ENCODE measurements at regions not wholly inside any gene's neighbourhood (a gene's known extent, or its start where the extent isn't known, plus 50 kb on each side); places are given as distances from the start of the nearest gene placed in this dataset.

GRCh38 chr3:181887685-181888084, 176.0 kb downstream of the SOX2 start:
- Histone ChIP-seq H3K27ac (ENCODE audit: low read depth, low read length) (no peak overlapping the region), H3K27me3 (ENCODE audit: insufficient read depth, low read length) (no peaks in the 10 kb centered on the region), H2AFZ (ENCODE audit: low read length, unreplicated experiment) (no peak overlapping the region), H3K4me1 (ENCODE audit: control insufficient read depth, insufficient read depth, low read length, unreplicated experiment) (no peaks in the 10 kb centered on the region), H3K4me3 (ENCODE audit: low read depth, low read length) (no peak overlapping the region), H3K79me2 (ENCODE audit: control insufficient read depth, insufficient read depth, low read length, unreplicated experiment) (no peaks in the 10 kb centered on the region), H3K36me3 (ENCODE audit: insufficient read depth, low read length) (no peaks in the 10 kb centered on the region)

DNA sequence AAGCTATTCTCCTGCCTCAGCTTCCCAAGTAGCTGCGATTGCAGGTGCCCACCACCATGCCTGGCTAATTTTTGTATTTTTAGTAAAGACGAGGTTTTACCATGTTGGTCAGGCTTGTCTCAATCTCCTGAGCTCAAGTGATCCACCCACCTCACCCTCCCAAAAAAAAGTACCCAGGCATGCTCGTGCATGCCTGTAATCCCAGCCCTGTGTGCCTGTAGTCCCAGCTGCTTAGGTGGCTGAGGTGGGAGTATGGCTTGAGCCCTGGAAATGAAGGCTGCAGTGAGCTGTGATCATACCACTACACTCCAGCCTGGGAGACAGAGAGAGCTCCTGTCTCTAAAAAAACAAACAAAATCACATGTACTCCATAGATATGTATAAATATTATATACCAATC, 176.5 kb downstream of the SOX2 start:
- Histone ChIP-seq H3K4me1 (ENCODE audit: control insufficient read depth, insufficient read depth, low read length, unreplicated experiment) (no peaks in the 10 kb centered on the region), H3K27ac (ENCODE audit: low read depth, low read length) (no peak overlapping the region), H3K36me3 (ENCODE audit: insufficient read depth, low read length) (no peaks in the 10 kb centered on the region), H3K4me3 (ENCODE audit: low read depth, low read length) (no peak overlapping the region), H2AFZ (ENCODE audit: low read length, unreplicated experiment) (no peak overlapping the region), H3K27me3 (ENCODE audit: insufficient read depth, low read length) (no peaks in the 10 kb centered on the region), H3K79me2 (ENCODE audit: control insufficient read depth, insufficient read depth, low read length, unreplicated experiment) (no peaks in the 10 kb centered on the region)

- Histone ChIP-seq H3K27me3 (ENCODE audit: insufficient read depth, low read length) (no peaks in the 10 kb centered on the region), H2AFZ (ENCODE audit: low read length, unreplicated experiment) (no peak overlapping the region), H3K4me3 (ENCODE audit: low read depth, low read length) (no peak overlapping the region)
These were observed 181.1 kb downstream of the SOX2 start for GRCh38 chr3:181892848-181893247.

DNA sequence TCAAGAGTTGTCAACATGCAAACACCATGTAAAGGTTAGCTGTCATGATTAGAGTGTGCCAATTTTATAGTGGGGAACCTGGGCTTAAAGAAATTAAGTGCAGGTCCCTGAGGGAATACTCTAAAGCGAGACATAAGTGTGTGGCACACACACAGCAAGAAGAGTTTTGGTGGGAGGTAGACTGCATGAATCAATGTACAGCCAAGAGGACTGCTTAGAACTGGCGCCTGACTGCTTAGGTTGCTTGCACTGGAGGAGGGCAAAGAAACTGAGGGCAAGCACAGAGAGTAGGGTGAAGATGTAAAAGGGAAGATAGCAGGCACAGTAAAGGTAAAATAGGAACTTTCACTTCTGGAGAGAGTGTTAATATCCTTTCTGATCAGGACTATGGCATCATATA, 184.9 kb downstream of the SOX2 start:
- H3K36me3 ChIP-seq (ENCODE audit: insufficient read depth, low read length) = no peaks in the 10 kb centered on the region
- H2AFZ ChIP-seq (ENCODE audit: low read length, unreplicated experiment) = no peak overlapping the region
- H3K4me1 ChIP-seq (ENCODE audit: control insufficient read depth, insufficient read depth, low read length, unreplicated experiment) = no peaks in the 10 kb centered on the region
- H3K27ac ChIP-seq (ENCODE audit: low read depth, low read length) = no peak overlapping the region
- H3K79me2 ChIP-seq (ENCODE audit: control insufficient read depth, insufficient read depth, low read length, unreplicated experiment) = no peaks in the 10 kb centered on the region
- no peak overlapping the region for H3K4me3 ChIP-seq (ENCODE audit: low read depth, low read length)
- no peaks in the 10 kb centered on the region for H3K27me3 ChIP-seq (ENCODE audit: insufficient read depth, low read length)

More at GRCh38 chr3:181892848-181893247, 181.1 kb downstream of the SOX2 start:
- H3K79me2 ChIP-seq (ENCODE audit: control insufficient read depth, insufficient read depth, low read length, unreplicated experiment) = no peaks in the 10 kb centered on the region
- no peaks in the 10 kb centered on the region for H3K4me1 ChIP-seq (ENCODE audit: control insufficient read depth, insufficient read depth, low read length, unreplicated experiment)
- no peak overlapping the region for H3K27ac ChIP-seq (ENCODE audit: low read depth, low read length)
- no peaks in the 10 kb centered on the region for H3K36me3 ChIP-seq (ENCODE audit: insufficient read depth, low read length)

DNA sequence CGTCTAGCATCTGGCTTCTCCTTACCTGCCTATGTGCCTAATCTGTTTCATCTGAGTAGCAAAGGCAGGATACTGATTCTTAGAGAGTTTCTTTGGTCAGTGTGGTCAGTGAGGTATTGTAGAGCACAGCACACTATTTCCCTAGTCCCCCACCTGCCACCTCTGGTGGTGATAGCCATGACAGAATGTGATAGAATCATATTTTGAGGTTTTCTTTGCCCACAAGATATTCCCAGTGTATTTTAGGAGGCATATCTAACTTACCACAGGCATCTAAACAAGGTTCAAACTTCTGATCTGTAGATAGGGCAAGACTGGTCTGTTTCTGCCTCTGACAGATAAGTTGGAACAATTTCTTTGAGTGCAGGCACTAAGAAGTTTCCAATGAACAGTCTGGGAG, 188.0 kb downstream of the SOX2 start:
- Histone ChIP-seq H3K79me2 (ENCODE audit: control insufficient read depth, insufficient read depth, low read length, unreplicated experiment) (no peaks in the 10 kb centered on the region), H3K4me1 (ENCODE audit: control insufficient read depth, insufficient read depth, low read length, unreplicated experiment) (no peaks in the 10 kb centered on the region), H2AFZ (ENCODE audit: low read length, unreplicated experiment) (no peak overlapping the region)

GRCh38 chr3:181901626-181902025, 189.9 kb downstream of the SOX2 start:
- H3K4me1 ChIP-seq (ENCODE audit: control insufficient read depth, insufficient read depth, low read length, unreplicated experiment) = no peaks in the 10 kb centered on the region
- no peaks in the 10 kb centered on the region for H3K27me3 ChIP-seq (ENCODE audit: insufficient read depth, low read length)
- no peaks in the 10 kb centered on the region for H3K36me3 ChIP-seq (ENCODE audit: insufficient read depth, low read length)
- H2AFZ ChIP-seq (ENCODE audit: low read length, unreplicated experiment) = no peak overlapping the region
- H3K4me3 ChIP-seq (ENCODE audit: low read depth, low read length) = no peak overlapping the region
- no peaks in the 10 kb centered on the region for H3K79me2 ChIP-seq (ENCODE audit: control insufficient read depth, insufficient read depth, low read length, unreplicated experiment)
- H3K27ac ChIP-seq (ENCODE audit: low read depth, low read length) = no peak overlapping the region

More for the DNA sequence above, 188.0 kb downstream of the SOX2 start:
- no peaks in the 10 kb centered on the region for H3K27me3 ChIP-seq (ENCODE audit: insufficient read depth, low read length)
- H3K27ac ChIP-seq (ENCODE audit: low read depth, low read length) = no peak overlapping the region
- H3K36me3 ChIP-seq (ENCODE audit: insufficient read depth, low read length) = no peaks in the 10 kb centered on the region
- H3K4me3 ChIP-seq (ENCODE audit: low read depth, low read length) = no peak overlapping the region

GRCh38 chr3:181906338-181906737, 194.6 kb downstream of the SOX2 start:
- Histone ChIP-seq H3K4me3 (ENCODE audit: low read depth, low read length) (no peak overlapping the region), H3K27me3 (ENCODE audit: insufficient read depth, low read length) (no peaks in the 10 kb centered on the region), H3K4me1 (ENCODE audit: control insufficient read depth, insufficient read depth, low read length, unreplicated experiment) (no peaks in the 10 kb centered on the region), H3K36me3 (ENCODE audit: insufficient read depth, low read length) (no peaks in the 10 kb centered on the region), H2AFZ (ENCODE audit: low read length, unreplicated experiment) (no peak overlapping the region), H3K27ac (ENCODE audit: low read depth, low read length) (no peak overlapping the region), H3K79me2 (ENCODE audit: control insufficient read depth, insufficient read depth, low read length, unreplicated experiment) (no peaks in the 10 kb centered on the region)

- H3K27me3 ChIP-seq (ENCODE audit: insufficient read depth, low read length) = no peaks in the 10 kb centered on the region
- H2AFZ ChIP-seq (ENCODE audit: low read length, unreplicated experiment) = no peak overlapping the region
- no peaks in the 10 kb centered on the region for H3K4me1 ChIP-seq (ENCODE audit: control insufficient read depth, insufficient read depth, low read length, unreplicated experiment)
- no peaks in the 10 kb centered on the region for H3K36me3 ChIP-seq (ENCODE audit: insufficient read depth, low read length)
- H3K4me3 ChIP-seq (ENCODE audit: low read depth, low read length) = no peak overlapping the region
- H3K79me2 ChIP-seq (ENCODE audit: control insufficient read depth, insufficient read depth, low read length, unreplicated experiment) = no peaks in the 10 kb centered on the region
- H3K27ac ChIP-seq (ENCODE audit: low read depth, low read length) = no peak overlapping the region
These were observed 197.5 kb downstream of the SOX2 start for GRCh38 chr3:181909241-181909640.

- Histone ChIP-seq H2AFZ (ENCODE audit: low read length, unreplicated experiment) (no peak overlapping the region), H3K4me1 (ENCODE audit: control insufficient read depth, insufficient read depth, low read length, unreplicated experiment) (no peaks in the 10 kb centered on the region), H3K4me3 (ENCODE audit: low read depth, low read length) (no peak overlapping the region), H3K27ac (ENCODE audit: low read depth, low read length) (no peak overlapping the region), H3K36me3 (ENCODE audit: insufficient read depth, low read length) (no peaks in the 10 kb centered on the region), H3K27me3 (ENCODE audit: insufficient read depth, low read length) (no peaks in the 10 kb centered on the region), H3K79me2 (ENCODE audit: control insufficient read depth, insufficient read depth, low read length, unreplicated experiment) (no peaks in the 10 kb centered on the region)
These were observed 200.7 kb downstream of the SOX2 start for GRCh38 chr3:181912384-181912783.

DNA sequence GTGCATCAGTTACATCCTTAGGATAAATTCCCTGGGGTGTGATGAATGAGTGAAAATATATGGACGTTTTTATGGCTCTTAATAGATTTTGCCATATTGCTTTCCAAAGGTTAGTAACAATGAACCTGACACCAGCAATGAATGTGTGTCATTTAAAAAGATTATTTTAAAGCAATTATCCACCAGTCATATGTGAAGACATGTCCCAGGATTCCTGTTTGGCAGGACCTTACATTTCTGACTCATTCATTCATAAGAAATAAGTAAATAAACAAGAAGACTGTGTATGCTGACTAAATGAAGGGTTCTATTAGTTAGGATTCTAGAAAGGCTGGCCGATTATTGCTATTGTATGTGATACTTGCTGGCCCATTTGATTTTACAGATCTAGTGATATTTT, 201.5 kb downstream of the SOX2 start:
- Histone ChIP-seq H3K4me1 (ENCODE audit: control insufficient read depth, insufficient read depth, low read length, unreplicated experiment) (no peaks in the 10 kb centered on the region), H2AFZ (ENCODE audit: low read length, unreplicated experiment) (no peak overlapping the region), H3K79me2 (ENCODE audit: control insufficient read depth, insufficient read depth, low read length, unreplicated experiment) (no peaks in the 10 kb centered on the region), H3K36me3 (ENCODE audit: insufficient read depth, low read length) (no peaks in the 10 kb centered on the region), H3K4me3 (ENCODE audit: low read depth, low read length) (no peak overlapping the region), H3K27me3 (ENCODE audit: insufficient read depth, low read length) (no peaks in the 10 kb centered on the region), H3K27ac (ENCODE audit: low read depth, low read length) (no peak overlapping the region)

DNA sequence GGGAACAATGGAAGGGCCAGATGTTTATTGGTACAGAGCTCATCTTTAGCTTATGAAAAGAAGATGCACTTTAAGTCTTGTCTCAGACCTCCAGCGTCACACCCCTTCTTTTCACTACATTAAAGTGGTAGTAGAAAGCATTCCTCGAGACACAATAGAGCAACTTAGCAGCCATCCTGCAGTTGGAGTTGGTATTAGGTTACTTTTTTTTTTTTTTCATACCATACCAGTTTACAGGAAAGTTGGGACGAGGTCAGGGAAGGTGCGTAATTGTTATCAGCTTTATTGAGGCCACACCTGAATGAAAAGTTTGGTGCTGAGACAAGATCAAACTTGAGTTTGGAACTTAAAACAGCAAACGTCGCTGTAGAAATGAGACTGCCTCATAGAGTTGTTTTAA, 203.8 kb downstream of the SOX2 start:
- Histone ChIP-seq H3K36me3 (ENCODE audit: insufficient read depth, low read length) (no peaks in the 10 kb centered on the region), H3K27ac (ENCODE audit: low read depth, low read length) (no peak overlapping the region), H3K4me3 (ENCODE audit: low read depth, low read length) (no peak overlapping the region), H3K79me2 (ENCODE audit: control insufficient read depth, insufficient read depth, low read length, unreplicated experiment) (no peaks in the 10 kb centered on the region), H2AFZ (ENCODE audit: low read length, unreplicated experiment) (no peak overlapping the region), H3K27me3 (ENCODE audit: insufficient read depth, low read length) (no peaks in the 10 kb centered on the region), H3K4me1 (ENCODE audit: control insufficient read depth, insufficient read depth, low read length, unreplicated experiment) (no peaks in the 10 kb centered on the region)
